GM21825 (cell line): ENCODE measurements at regions not wholly inside any gene's neighbourhood (a gene's known extent, or its start where the extent isn't known, plus 50 kb on each side); places are given as distances from the start of the nearest gene placed in this dataset.

Source experiments
- ATAC-seq: cut with Tn5 transposase; IDR thresholded peaks from one replicate; pipeline ENCODE4 v1.9.1; 2021; ENCODE audit warnings: mild to moderate bottlenecking, moderate library complexity; ENCODE audit not compliant: unreplicated experiment

GRCh38 chr1:4596486-4596885, 57.9 kb upstream of the AJAP1 start:
- ATAC-seq, result no peak

GRCh38 chr1:4597020-4597419, 57.4 kb upstream of the AJAP1 start:
- ATAC-seq, result no peak

- no peak for ATAC-seq
Observed at GRCh38 chr1:4598561-4598960, 55.8 kb upstream of the AJAP1 start.

- ATAC-seq, result no peak
Observed at GRCh38 chr1:4599521-4599920, 54.9 kb upstream of the AJAP1 start.

GRCh38 chr1:4599951-4600481, 54.4 kb upstream of the AJAP1 start:
- no peak for ATAC-seq

GRCh38 chr1:4600615-4601460, 53.6 kb upstream of the AJAP1 start:
- no peak for ATAC-seq

GRCh38 chr1:4601941-4602340, 52.5 kb upstream of the AJAP1 start:
- no peak for ATAC-seq

GRCh38 chr1:4602462-4603294, 51.7 kb upstream of the AJAP1 start:
- no peak for ATAC-seq

- ATAC-seq, result no peak
Observed at GRCh38 chr1:4603295-4604110, 50.9 kb upstream of the AJAP1 start.
